GM23248 (cell line): ENCODE measurements at regions not wholly inside any gene's neighbourhood (a gene's known extent, or its start where the extent isn't known, plus 50 kb on each side); places are given as distances from the start of the nearest gene placed in this dataset.

ENCODE experiments used
- DNase-seq: peaks from one replicate; pipeline ENCODE4 v3.0.0-alpha.2; 2015
- H2AFZ ChIP-seq: fragments of 200-600 bp; sonication (generic); 2 replicates; pipeline ENCODE4 v1.6.1; 2016; ENCODE audit warnings: antibody characterized with exemption
- H3F3A ChIP-seq: fragments of 200-600 bp; sonication (generic); 2 replicates; pipeline ENCODE4 v1.6.1; 2016; ENCODE audit warnings: mild to moderate bottlenecking, antibody characterized with exemption, mixed run types; ENCODE audit not compliant: insufficient read depth
- H3K27ac ChIP-seq: fragments of 200-600 bp; sonication (generic); 2 replicates; pipeline ENCODE4 v1.5.1; 2016; ENCODE audit warnings: mild to moderate bottlenecking
- H3K27me3 ChIP-seq: fragments of 200-600 bp; sonication (generic); replicated peaks from 2 replicates; pipeline ENCODE4 v1.6.1; 2016; ENCODE audit warnings: mild to moderate bottlenecking; ENCODE audit not compliant: insufficient read depth
- H3K36me3 ChIP-seq: fragments of 200-600 bp; sonication (generic); 2 replicates; pipeline ENCODE4 v1.6.1; 2016; ENCODE audit warnings: low read depth, mild to moderate bottlenecking
- H3K4me1 ChIP-seq: fragments of 200-600 bp; sonication (generic); 2 replicates; pipeline ENCODE4 v1.6.1; 2016; ENCODE audit warnings: mild to moderate bottlenecking; ENCODE audit not compliant: insufficient read depth
- H3K4me2 ChIP-seq: fragments of 200-600 bp; sonication (generic); one replicate; pipeline ENCODE4 v1.6.1; 2016; ENCODE audit warnings: mild to moderate bottlenecking; ENCODE audit not compliant: unreplicated experiment
- H3K4me3 ChIP-seq: fragments of 200-600 bp; sonication (generic); 2 replicates; pipeline ENCODE4 v1.5.1; 2016; ENCODE audit warnings: mild to moderate bottlenecking
- H3K79me2 ChIP-seq: fragments of 200-600 bp; sonication (generic); 2 replicates; pipeline ENCODE4 v1.6.1; 2016; ENCODE audit warnings: mild to moderate bottlenecking; ENCODE audit not compliant: insufficient read depth
- H3K9ac ChIP-seq: fragments of 200-600 bp; sonication (generic); 2 replicates; pipeline ENCODE4 v1.6.1; 2016; ENCODE audit warnings: mild to moderate bottlenecking
- H3K9me2 ChIP-seq: fragments of 200-600 bp; sonication (generic); 2 replicates; pipeline ENCODE4 v1.6.1; 2016; ENCODE audit warnings: mixed run types, mild to moderate bottlenecking, moderate library complexity; ENCODE audit not compliant: insufficient read depth
- H3K9me3 ChIP-seq: fragments of 200-600 bp; sonication (generic); one replicate; pipeline ENCODE4 v1.6.1; 2017; ENCODE audit warnings: low read depth
- H4K20me1 ChIP-seq: fragments of 200-600 bp; sonication (generic); 2 replicates; pipeline ENCODE4 v1.6.0; 2016; ENCODE audit not compliant: insufficient read depth
- EZH2 ChIP-seq: fragments of 200-600 bp; sonication (generic); IDR thresholded peaks from 2 replicates; pipeline ENCODE4 v1.6.1; 2018; ENCODE audit warnings: antibody characterized with exemption, mild to moderate bottlenecking; ENCODE audit not compliant: insufficient read depth, poor library complexity, severe bottlenecking
- EZH2phosphoT487 ChIP-seq: fragments of 200-600 bp; sonication (generic); IDR thresholded peaks from 2 replicates; pipeline ENCODE4 v1.6.1; 2018; ENCODE audit warnings: antibody characterized with exemption, moderate library complexity, mild to moderate bottlenecking, low read depth; ENCODE audit not compliant: insufficient read depth
- WGBS, 2 experiments: methylation state at CpG; one replicate each; pipeline ENCODE4 v1.1.6; 2015 to 2017; ENCODE audit warnings: low lambda C conversion rate in 2 of 2, low coverage in 1 of 2; ENCODE audit errors: missing lambda C conversion rate in 2 of 2; 5-methylcytosine and 5-hydroxymethylcytosine counted together
- in situ Hi-C: fragments of 300-500 bp; cut with MboI; formaldehyde crosslinking; loops from 2 replicates; pipeline ENCODE4 v1.15.0; 2020

DNA sequence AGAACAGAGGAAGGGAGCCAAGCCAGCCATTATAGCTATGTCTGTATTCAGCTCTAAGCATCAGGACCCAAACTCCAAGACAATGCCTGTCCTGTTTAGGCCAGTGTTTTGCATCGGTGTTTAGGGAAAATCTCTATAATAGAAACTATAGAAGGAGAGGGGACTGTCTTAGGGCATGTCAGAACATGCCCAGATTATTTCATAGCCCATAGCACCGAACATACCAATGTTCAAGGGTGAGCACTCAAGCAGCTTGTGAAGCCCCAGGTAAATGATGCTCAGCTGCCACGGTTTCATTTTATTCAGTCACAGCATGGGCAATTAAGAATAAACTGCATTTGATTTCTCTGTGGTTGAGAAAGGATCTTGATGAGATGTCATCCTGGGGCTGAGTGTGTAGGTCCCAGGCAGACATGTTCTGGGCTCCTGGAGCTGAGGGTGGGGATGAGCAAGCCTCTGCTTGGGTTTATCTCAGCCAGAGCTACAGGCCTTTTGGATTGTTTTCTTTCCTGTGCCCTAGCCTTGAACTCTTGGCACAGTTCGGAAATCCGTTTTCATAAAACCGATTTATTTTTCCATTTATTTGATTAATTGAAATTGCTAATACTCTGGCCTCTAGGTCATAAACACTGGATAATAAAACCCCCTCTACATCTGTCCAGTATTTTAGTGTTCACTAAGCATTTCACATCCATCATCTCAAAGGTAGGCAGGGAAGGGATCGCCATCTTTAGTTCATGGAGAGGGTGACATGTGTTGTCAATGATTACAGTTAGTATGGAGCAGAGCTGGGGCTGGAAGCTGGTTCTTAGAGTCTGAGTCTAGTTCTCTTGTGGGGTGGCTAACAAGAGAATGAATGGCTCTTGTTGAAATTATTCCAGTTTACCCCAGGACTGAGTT lies 290.7 kb upstream of the ASIC2 start:
- 32 to 48% methylated on average over 7 of the region's 7 CpGs for WGBS, 2 experiments
- Histone ChIP-seq H3K79me2 (no peaks in the 10 kb centered on the region), H3K36me3 (no peaks in the 10 kb centered on the region)

GRCh38 chr17:33593991-33594390 lies 300.9 kb upstream of the ASIC2 start:
- H3K79me2 ChIP-seq, result no peaks in the 10 kb centered on the region
- TF ChIP-seq EZH2phosphoT487, result no peak
- no peak for TF ChIP-seq EZH2

More for the DNA sequence above, 290.7 kb upstream of the ASIC2 start:
- Histone ChIP-seq H3K9me3 (no peaks in the 10 kb centered on the region), H3K27ac (no peak overlapping the region), H3K4me3 (no peak overlapping the region), H3F3A (no peaks in the 10 kb centered on the region), H3K27me3 (no peaks in the 10 kb centered on the region), H3K4me2 (no peak overlapping the region), H4K20me1 (no peaks in the 10 kb centered on the region), H3K9me2 (no peaks in the 10 kb centered on the region), H2AFZ (no peak overlapping the region), H3K4me1 (no peaks in the 10 kb centered on the region), H3K9ac (no peak overlapping the region)
- in situ Hi-C loops, result no loop called here
- TF ChIP-seq EZH2, result no peak
- TF ChIP-seq EZH2phosphoT487, result no peak
- no peak for DNase-seq

DNA sequence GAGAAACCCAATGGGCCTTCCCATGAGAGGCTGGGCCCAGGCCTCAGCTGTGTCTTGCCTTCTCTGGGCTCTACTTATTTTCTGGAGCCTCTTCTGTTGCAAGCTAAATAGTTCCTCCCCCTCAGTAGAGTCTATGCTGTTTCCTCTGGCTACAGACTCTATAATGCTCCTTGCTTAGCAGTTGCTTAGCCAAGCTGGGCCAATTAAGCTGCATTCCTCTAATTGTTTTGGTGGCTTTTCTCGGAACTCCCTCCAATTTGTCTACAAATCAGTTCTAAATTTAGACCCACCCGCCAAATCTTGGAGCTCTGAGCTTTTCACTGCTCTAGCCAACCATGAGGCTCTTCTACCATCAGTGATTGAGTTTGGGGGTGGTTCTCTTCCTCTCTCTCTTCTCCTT lies 302.7 kb upstream of the ASIC2 start:
- DNase-seq, result no peak
- H3K9me2 ChIP-seq, result no peaks in the 10 kb centered on the region
- H3K27ac ChIP-seq, result no peak overlapping the region
- no peaks in the 10 kb centered on the region for H3K4me1 ChIP-seq
- no peak overlapping the region for H3K4me2 ChIP-seq
- 2 to 6% methylated on average over 2 of the region's 2 CpGs for WGBS, 2 experiments
- H3K79me2 ChIP-seq, result no peaks in the 10 kb centered on the region
- no peak overlapping the region for H3K4me3 ChIP-seq
- H2AFZ ChIP-seq, result no peak overlapping the region
- no peak overlapping the region for H3K9ac ChIP-seq
- no peaks in the 10 kb centered on the region for H4K20me1 ChIP-seq
- in situ Hi-C loops, result no loop called here
- H3K36me3 ChIP-seq, result no peaks in the 10 kb centered on the region
- TF ChIP-seq EZH2phosphoT487 (no peak), EZH2 (no peak)
- no peaks in the 10 kb centered on the region for H3F3A ChIP-seq
- no peaks in the 10 kb centered on the region for H3K27me3 ChIP-seq
- no peaks in the 10 kb centered on the region for H3K9me3 ChIP-seq

More at GRCh38 chr17:33593991-33594390, 300.9 kb upstream of the ASIC2 start:
- Histone ChIP-seq H3K4me2 (no peak overlapping the region), H3F3A (no peaks in the 10 kb centered on the region), H2AFZ (no peak overlapping the region), H3K4me3 (no peak overlapping the region), H3K9me2 (no peaks in the 10 kb centered on the region), H3K9ac (no peak overlapping the region), H4K20me1 (no peaks in the 10 kb centered on the region), H3K27me3 (no peaks in the 10 kb centered on the region), H3K27ac (no peak overlapping the region), H3K36me3 (no peaks in the 10 kb centered on the region), H3K4me1 (no peaks in the 10 kb centered on the region), H3K9me3 (no peaks in the 10 kb centered on the region)
- 44 to 58% methylated on average over 4 of the region's 4 CpGs for WGBS, 2 experiments
- in situ Hi-C loops, result no loop called here
- DNase-seq, result no peak

DNA sequence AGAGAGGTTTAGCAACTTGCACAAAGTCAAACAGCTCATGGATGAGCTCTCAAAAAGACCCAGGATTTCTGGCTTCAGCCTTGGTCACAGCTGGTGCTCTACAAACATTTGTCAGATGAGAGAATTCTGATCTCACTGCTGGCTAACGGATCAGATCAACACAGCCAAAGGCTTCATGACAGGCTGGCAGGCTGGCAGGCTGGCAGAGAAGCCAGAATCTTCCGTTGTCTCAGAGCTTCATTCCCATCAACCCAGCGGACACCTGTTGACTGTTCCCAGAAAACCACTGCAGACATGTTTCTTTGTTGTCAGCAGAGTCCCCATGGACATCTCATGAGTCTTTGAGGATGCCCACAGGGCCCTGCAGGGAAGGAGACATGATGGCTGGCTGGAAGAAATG lies 303.8 kb upstream of the ASIC2 start:
- no peaks in the 10 kb centered on the region for H3K4me1 ChIP-seq
- TF ChIP-seq EZH2 (no peak), EZH2phosphoT487 (no peak)
- no peak for DNase-seq
- WGBS, 2 experiments, result 18 to 24% methylated on average over 3 of the region's 3 CpGs
- H3K27me3 ChIP-seq, result no peaks in the 10 kb centered on the region
- no peak overlapping the region for H3K9ac ChIP-seq
- no peaks in the 10 kb centered on the region for H3K79me2 ChIP-seq
- no peaks in the 10 kb centered on the region for H3K9me3 ChIP-seq
- no peaks in the 10 kb centered on the region for H3K36me3 ChIP-seq
- in situ Hi-C loops, result no loop called here
- no peak overlapping the region for H3K4me3 ChIP-seq
- H3K4me2 ChIP-seq, result no peak overlapping the region
- H3K27ac ChIP-seq, result no peak overlapping the region
- H3F3A ChIP-seq, result no peaks in the 10 kb centered on the region
- no peaks in the 10 kb centered on the region for H3K9me2 ChIP-seq
- no peak overlapping the region for H2AFZ ChIP-seq
- H4K20me1 ChIP-seq, result no peaks in the 10 kb centered on the region
